GM12891 (cell line): ENCODE measurements at regions not wholly inside any gene's neighbourhood (a gene's known extent, or its start where the extent isn't known, plus 50 kb on each side); places are given as distances from the start of the nearest gene placed in this dataset.

Source experiments
- DNase-seq: peaks from one replicate; pipeline ENCODE4 v3.0.0; 2011; ENCODE audit warnings: low spot score; ENCODE audit not compliant: insufficient read length
- FAIRE-seq: peaks from 2 replicates; lab custom pipeline; 2011; peaks lifted over from hg19 to GRCh38; lab: Jason Lieb, UNC
- PAX5 ChIP-seq: IDR thresholded peaks from 2 replicates; pipeline ENCODE4 v1.6.1; 2011; ENCODE audit warnings: low read length, moderate library complexity, mild to moderate bottlenecking; ENCODE audit not compliant: insufficient read depth, severe bottlenecking
- POLR2A ChIP-seq: IDR thresholded peaks from 2 replicates; pipeline ENCODE4 v1.6.1; 2011; ENCODE audit warnings: low read depth, low read length, control low read depth
- POLR2AphosphoS5 ChIP-seq: IDR thresholded peaks from 2 replicates; pipeline ENCODE4 v1.6.1; 2011; ENCODE audit warnings: low read depth, low read length, control low read depth
- POU2F2 ChIP-seq: IDR thresholded peaks from 2 replicates; pipeline ENCODE4 v1.6.1; 2011; ENCODE audit warnings: low read depth, mild to moderate bottlenecking, control low read depth, low read length, moderate library complexity
- SPI1 ChIP-seq: IDR thresholded peaks from 2 replicates; pipeline ENCODE4 v1.6.1; 2011; ENCODE audit warnings: low read depth, low read length, control low read depth
- TAF1 ChIP-seq: IDR thresholded peaks from 2 replicates; pipeline ENCODE4 v1.6.1; 2011; ENCODE audit warnings: low read depth, low read length, control low read depth

DNA sequence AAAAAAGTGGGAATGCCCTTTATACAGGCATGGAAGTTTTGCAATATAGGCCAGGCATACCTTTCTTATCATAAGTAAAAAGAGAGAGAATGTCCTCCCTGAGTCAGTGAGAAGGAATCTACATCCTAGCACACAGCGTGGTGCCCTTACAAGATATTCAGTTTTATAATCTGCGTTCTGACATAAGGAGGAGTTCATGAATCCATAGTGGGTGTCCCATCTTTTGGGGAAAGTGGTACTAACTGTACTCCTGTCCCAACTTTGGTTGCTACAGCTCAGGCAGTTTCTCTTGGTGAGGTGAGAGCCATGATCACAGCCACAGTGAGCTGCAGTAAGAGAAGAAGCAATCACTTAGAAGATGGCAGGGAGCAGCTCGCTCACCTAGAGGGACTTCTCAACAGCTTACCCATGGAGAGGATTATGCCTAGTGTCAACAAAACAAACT is 332.9 kb downstream of the BCAT1 start:
- DNase-seq: no peak
- TF ChIP-seq POLR2AphosphoS5 (no peak), SPI1 (no peak), POLR2A (no peak), PAX5 (no peak), POU2F2 (no peak), TAF1 (no peak)
- no peak for FAIRE-seq

DNA sequence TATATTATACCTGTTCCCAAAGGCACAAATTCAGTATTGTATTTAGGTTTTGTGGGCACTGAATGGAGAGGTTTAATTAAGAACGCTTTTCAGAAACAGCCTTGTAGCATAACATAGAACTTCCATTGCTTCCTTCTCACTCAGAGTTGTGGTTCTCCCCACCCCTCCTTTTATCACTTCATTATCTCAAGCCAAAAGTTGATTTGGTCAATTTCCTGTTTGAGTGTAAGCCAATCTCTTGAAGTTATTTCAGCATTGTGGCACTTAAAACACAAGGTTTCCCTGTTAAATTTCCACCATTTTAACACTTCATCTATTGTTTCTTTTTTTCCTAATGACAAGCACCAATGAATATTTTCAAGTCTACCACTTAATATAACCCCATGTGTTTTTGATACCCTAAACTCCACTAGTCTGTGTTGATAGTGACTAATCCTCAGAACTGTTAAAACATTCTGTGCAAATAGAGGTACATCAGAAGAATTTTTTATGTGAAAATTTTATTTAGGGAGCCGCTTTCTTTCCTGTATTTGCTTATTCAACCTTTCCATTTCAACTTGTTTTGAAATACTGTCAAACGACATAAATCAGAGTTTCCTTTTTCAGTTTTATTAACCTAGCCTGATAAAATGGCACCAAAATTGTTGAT is 340.1 kb downstream of the BCAT1 start:
- TF ChIP-seq POU2F2 (no peak), SPI1 (no peak), PAX5 (no peak), TAF1 (no peak), POLR2A (no peak), POLR2AphosphoS5 (no peak)
- no peak for DNase-seq
- no peak for FAIRE-seq

DNA sequence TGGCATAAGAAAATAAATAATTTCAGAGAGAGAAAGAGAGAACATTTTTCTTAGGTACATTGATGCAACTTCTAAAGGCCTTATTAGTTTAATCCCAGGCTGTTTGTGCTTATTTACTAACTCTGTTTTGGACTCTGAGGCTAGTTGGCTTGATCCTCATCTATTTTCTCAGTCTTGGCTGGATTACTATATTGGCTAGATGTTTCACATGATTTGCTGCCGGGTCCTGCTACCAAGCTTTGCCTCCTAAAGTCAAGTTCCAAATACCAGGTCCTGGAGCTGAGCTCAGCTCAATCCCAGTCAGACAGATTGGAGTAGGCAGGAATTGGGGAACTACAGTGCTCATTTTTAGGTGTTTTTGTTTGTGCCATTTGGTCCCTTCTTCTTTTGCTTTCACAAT is 340.8 kb downstream of the BCAT1 start:
- DNase-seq (no peak), FAIRE-seq (no peak)
- TF ChIP-seq SPI1: no peak
- TF ChIP-seq POU2F2: no peak
- TF ChIP-seq POLR2AphosphoS5: no peak
- TF ChIP-seq TAF1: no peak
- TF ChIP-seq PAX5: no peak
- TF ChIP-seq POLR2A: no peak

DNA sequence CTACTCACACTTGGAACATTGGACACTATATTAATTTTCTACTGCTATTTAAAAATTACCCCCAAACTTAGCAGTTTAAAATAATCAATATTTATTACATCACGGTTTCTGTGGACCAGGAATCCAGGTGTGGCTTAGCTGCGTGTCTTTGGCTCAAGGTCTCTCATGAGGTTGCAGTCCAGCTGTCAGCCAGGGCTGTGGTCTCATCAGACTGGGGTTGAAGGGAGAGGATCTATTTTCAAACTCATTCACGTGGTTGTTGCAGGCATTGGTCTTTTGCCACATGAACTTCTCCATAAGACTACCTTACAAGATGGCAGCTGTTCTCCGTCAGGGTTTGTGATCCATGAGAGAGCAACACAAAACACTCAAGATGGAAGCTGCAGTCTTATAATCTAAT is 343.0 kb downstream of the BCAT1 start:
- DNase-seq (no peak), FAIRE-seq (no peak)
- TF ChIP-seq POU2F2 (no peak), POLR2A (no peak), POLR2AphosphoS5 (no peak), PAX5 (no peak), TAF1 (no peak), SPI1 (no peak)

DNA sequence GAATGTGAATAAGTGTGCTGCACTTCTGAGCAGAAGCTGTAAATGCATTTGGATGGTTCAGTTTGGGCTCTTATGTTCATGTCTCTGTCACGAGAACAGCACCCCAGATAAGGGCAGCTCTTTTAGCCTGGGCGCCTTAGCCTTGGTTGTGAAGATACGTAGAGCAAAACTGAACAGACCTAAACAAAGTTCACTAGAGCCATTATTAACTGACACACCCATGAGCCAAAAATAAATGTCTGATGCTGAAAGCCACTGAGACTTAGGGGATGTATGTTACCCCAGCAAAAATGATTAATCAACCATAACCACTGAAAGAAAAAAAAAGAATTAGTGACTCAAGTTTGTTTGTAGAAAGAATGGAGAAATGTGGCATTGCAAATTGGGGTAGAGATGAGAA is 343.4 kb downstream of the BCAT1 start:
- TF ChIP-seq PAX5: no peak
- no peak for TF ChIP-seq POU2F2
- no peak for TF ChIP-seq TAF1
- TF ChIP-seq POLR2AphosphoS5: no peak
- no peak for TF ChIP-seq POLR2A
- no peak for TF ChIP-seq SPI1
- FAIRE-seq (no peak), DNase-seq (no peak)

DNA sequence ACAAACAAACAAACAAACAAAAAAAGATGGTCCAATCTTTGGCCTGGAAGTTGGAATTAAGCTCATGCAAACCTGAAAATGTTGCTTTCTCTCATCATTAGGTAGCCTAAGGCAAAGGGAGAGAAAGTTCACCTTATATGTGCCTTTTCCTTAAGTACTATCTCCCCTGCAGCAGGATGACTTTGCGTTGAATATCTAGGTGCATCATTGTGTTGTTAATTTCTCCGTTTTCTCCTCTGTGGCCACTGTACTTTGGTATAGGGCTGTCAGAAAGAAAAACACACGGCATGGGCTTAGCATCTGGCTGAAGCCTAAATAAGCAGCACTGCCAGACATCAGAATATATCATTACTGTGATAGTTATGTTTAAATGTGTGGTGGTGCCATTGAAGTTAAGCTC is 345.5 kb downstream of the BCAT1 start:
- no peak for FAIRE-seq
- DNase-seq: no peak
- no peak for TF ChIP-seq POU2F2
- no peak for TF ChIP-seq POLR2AphosphoS5
- TF ChIP-seq SPI1: no peak
- TF ChIP-seq PAX5: no peak
- TF ChIP-seq TAF1: no peak
- no peak for TF ChIP-seq POLR2A

DNA sequence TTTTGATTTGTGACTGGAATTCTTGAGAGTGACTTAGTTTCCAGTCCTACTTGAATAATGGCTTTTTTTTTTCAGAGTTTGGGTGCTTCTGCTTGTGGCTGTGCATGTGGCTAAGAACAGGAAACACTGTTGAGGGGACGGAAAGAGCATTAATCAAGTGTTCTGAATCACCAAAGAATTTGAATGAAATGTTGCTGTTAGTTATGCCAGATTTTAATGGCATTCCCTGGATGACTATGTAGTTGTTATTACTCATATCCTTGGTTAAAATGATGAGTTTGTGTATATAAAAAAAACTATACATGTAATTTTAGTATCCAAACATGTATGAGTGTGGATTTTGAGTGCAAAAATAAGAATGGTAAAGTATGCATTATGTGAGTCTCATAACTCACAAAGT is 347.9 kb downstream of the BCAT1 start:
- no peak for DNase-seq

DNA sequence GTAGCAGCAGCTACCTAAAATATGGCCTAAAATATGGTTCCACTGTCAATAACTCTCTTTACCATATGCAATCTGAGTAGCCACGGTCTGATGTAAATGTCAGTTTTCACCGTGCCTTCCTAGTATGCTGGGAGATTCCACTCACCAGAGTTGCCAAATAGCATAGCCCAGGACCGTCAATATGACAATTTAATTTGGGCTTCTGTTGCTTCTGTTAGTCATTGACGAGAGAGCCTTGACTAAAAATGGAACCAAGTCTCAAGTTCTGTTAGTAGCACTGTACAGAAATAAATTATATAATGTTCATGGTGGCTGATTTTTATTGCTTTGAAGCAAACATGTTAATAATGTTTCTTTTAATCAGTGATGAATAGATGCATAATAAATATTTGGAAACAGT is 348.4 kb downstream of the BCAT1 start:
- DNase-seq (no peak), FAIRE-seq (no peak)
- TF ChIP-seq POLR2AphosphoS5 (no peak), TAF1 (no peak), POU2F2 (no peak), PAX5 (no peak), POLR2A (no peak), SPI1 (no peak)

More for the DNA sequence above, 347.9 kb downstream of the BCAT1 start:
- no peak for FAIRE-seq
- no peak for TF ChIP-seq POLR2AphosphoS5
- TF ChIP-seq POU2F2: no peak
- TF ChIP-seq SPI1: no peak
- no peak for TF ChIP-seq POLR2A
- no peak for TF ChIP-seq TAF1
- TF ChIP-seq PAX5: no peak

DNA sequence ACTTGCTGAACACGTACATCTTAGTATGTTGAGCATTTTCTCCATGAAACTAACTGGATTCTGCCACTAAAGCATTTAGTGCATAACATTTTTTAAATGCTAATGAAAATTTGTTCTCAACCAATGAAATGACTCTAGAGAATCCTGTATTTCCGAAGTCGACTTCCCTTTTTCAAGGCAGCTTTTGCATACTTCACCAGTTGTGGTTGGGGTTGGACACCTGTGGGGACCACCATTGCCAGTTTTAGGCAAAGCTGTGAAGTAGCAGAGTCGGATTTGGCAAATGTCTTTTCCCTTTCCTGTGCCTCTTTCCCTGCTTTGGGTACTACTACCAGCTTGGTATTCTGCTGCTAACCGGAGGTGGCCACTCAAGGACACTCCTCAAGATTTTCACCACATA is 349.2 kb downstream of the BCAT1 start:
- FAIRE-seq (no peak), DNase-seq (no peak)
- TF ChIP-seq POLR2A (no peak), SPI1 (0 out of 2 replicates have a peak, but pooled peaks have one; percentile 21)

DNA sequence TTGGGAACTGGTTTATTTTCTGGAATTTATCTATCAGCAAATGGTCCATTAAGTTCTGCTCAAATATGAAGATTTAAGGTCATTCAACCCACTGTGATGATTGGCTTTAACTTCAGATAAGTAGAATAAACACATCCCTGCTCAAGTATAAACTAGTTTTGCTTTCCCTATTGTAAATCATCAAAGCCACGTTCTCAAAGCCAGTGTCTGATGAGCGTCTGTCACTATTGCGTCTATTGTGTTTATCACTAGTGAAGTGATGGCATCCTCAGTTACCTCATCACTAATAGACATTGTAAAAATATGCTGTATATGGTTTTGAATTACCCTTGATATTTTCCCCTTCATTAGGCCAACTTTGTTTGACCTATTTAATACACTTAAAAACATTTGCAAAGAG is 351.3 kb downstream of the BCAT1 start:
- TF ChIP-seq TAF1 (no peak), POLR2A (no peak), SPI1 (no peak), POU2F2 (no peak), POLR2AphosphoS5 (no peak), PAX5 (no peak)
- no peak for FAIRE-seq

More for the DNA sequence above, 351.3 kb downstream of the BCAT1 start:
- no peak for DNase-seq
